CD4-positive, alpha-beta T cell treated with Interleukin-15 for 1 hour (primary cell): ENCODE measurements at regions not wholly inside any gene's neighbourhood (a gene's known extent, or its start where the extent isn't known, plus 50 kb on each side); places are given as distances from the start of the nearest gene placed in this dataset.
"Not testable (repeated sequence)": the region's sequence is repeated elsewhere in the genome, so short reads cannot be mapped to it uniquely, and the experiment has no call there.

Experiments
- DNase-seq: peaks from one replicate; pipeline ENCODE4 v3.0.0-alpha.2; 2020

DNA sequence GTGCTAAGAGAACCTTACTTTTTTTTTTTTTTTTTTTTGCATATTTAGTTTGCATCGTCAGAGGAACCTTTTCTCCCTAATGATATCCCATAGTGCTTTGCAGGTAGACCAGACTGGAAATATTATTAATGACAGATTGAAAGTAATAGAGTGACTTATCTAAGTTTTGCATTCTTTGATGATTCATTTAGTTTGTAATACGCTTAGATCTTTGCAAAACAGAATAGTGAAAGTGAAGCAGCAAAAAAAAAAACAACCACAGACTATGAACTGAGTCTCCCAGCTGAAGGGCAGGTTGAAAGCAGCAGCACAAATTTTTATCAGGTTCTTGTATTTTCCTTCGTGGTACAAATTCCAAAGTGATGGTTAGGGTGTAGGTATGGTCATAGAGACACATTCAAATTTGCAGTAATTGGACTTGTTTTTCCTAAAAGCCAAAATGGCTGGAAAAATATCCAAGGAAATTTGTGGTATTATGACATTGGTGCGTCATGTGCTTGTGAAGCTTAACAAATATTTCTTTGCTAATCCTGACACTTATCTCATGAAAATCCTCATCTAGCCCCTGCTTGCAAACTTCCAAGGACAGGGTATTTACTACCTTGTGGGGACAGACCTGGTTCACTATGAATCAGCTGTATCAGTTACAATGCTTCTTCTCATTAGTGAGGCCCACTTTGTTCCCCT, 81.8 kb upstream of the CREB5 start:
- DNase-seq = no peak

DNA sequence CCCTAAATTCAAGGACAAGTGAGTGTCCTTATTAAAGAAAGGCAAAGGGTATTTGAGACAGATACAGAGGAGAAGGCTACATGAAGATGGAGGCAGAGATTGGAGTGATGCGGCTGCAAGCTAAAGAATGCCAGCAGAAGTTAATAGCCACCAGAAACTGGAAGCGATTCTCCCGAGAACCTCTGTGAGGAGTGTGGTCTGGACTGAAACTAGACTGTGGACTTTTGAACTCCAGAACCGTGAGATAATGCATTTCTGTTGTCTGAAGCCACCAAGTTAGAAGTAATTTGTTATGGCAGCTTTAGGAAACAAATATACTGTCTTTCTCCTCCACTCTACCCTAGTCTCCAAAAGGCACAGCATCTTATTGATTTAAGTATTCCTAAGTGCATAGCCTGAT, 80.3 kb upstream of the CREB5 start:
- DNase-seq = no peak

DNA sequence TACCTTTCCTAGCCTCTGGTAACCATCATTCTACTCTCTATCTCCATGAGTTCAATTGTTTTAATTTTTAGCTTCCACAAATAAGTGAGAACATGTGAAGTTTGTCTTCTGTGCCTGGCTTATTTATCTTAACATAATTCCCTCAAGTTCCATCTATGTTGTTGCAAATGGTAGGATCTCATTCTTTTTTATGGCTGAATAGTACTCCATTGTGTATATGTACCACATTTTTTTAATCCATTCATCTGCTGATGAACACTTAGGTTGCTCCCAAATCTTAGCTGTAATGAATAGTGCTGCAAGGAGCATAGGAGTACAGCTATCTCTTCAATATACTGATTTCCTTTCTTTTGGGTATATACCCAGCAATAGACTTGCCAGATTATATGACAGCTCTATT, 78.8 kb upstream of the CREB5 start:
- DNase-seq = not testable (repeated sequence)

DNA sequence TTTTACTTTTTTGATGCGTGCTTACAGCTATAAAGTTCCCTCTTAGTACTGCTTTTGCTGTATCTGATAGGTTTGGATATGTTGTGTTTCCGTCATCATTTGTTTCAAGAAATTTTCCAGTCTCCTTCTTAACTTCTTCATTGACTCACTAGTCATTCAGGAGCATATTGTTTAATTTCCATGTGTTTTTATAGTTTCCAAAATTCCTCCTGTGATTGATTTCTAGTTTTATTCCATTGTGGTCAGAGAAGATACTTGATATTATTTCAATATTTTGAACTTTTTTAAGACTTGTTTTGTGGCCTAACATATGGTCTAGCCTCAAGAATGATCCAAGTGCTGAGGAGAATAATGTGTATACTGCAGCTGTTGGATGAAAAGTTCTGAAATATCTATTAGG, 75.5 kb upstream of the CREB5 start:
- DNase-seq = no peak

DNA sequence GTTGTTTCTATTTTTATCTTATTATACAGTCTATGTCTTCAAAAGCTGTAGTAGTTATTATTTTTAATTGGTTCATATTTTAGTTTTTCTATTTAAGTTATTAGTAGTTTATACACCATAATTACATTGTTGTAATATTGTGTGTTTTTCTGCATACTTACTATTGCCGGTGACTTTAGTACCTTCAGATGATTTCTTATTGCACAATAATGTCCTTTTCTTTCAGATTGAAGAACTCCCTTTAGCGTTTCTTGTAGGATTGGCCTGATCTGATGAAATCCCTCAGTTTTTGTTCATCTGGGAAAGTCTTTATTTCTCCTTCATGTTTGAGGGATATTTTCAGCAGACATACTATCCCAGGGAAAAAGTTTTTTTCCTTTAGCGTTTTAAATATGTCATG, 74.3 kb upstream of the CREB5 start:
- no peak for DNase-seq

DNA sequence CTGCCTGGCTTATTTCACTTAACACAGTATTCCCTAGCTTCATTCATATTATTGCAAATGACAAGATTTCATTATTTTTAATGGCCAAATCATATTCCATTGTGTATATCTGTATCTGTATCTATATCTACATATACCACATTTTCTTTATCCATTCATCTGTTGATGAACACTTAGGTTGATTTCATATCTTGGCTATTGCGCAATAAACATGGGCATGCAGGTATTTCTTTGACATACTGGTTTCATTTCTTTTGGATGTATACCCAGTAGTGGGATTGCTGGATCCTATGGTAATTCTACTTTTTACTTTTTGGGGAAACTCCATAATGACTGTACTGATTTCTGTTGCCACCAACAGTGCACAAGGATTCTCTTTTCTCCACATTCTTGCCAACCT, 68.9 kb upstream of the CREB5 start:
- no peak for DNase-seq

DNA sequence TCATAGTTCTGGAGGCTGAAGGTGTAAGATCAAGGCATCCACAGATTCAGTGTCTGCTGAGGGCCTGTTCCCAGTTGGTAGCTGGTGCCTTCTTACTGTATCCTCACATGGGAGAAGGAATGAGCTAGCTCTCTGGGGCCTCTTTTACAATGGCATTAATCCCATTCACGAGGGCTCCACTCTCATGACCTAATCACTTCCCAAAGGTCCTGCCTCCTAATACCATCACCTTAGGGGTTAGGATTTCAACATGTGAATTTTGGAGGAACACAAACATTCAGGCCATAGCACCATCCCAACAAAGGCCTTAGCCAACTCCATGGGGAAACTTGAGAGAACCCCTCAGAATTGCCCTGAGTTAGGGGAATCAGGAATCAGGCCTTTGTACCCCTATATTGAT, 66.1 kb upstream of the CREB5 start:
- no peak for DNase-seq

DNA sequence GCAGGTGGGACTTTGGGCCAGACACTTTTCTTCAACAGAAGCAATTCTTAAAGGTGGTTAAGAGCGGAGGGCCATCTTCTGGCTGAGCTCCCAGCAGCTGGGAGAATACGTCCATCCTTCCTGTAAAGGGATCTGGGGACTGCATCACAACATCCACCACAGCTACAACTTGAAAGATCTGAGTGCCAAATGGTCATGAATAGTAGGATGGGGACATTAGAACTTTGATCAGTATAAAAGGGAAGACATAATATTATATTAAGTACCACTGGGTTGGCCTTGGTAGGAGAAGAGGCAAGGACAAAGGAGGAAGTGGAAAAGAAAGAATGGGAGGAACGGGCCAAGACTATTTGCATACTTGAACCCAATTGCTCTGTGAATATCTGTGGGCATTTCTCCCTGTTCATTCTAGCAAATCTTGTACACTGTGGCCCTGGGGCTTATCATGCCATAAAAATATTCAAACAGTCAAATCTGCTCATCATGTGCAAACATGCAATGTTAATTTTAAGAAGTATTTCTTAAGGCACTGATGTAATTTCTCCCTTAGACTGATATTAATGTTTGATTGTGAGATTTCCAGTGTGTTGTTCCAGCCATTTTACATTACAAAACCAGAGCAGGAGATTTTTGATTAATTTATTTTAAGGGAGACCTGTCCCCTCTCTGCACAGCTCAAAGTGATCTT, 65.5 kb upstream of the CREB5 start:
- DNase-seq = no peak

DNA sequence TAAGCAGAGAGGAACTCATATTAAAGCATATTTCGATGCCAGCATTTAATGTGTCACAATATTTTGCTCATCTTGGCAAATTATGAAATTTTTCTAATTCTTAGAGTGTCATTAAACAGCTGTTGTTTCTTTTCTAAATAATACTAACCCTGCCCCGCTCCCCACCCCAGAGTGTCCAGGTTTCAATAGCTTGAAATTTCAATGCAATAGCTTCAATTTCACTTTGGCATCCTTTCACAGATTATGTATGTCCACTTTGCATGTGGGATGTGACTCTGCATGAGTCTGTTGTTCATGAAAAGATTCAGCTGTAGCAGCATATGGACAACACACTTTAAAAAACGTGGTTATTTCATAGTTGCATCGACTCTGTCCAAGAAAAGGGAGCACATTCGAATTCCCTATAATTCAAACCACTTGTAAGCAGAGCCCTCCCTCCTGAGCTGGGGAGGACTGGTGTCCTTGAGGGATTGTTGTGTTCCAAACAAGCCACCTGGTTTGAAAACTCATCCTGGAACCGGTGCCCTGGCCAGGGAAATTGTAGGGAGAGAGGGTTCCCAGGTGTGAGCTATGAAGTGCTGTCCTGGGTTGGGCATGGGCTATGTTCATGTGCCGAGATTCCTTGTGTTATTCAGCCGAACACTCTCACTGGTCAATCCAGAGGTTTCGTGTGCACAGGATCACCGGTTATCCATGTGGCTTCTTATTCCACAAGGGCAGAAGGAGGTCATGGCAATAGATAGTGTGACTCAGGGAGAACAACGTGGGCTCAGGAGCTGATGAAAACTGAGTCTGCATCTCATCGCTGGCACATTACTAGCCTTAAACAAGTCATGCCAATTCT, 64.6 kb upstream of the CREB5 start:
- no peak for DNase-seq

DNA sequence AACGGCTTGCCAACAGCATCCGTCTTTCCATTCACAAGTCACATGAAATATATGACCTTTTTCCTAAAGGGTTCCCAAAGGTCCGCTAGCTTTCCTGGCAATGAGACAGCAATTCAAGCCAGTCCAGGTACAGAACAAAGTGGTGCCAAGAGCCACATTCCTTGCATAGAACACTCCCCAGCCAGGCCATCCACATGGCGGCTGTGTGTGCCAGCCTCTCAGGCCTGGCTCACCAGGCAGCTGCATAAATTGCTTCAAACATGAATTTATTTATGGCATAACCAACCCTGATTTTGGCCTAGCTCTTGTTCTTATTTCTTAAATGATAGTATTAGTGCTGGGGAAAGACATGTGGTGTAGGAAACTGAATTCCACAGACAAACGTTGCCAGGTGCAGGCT, 63.7 kb upstream of the CREB5 start:
- DNase-seq = no peak

DNA sequence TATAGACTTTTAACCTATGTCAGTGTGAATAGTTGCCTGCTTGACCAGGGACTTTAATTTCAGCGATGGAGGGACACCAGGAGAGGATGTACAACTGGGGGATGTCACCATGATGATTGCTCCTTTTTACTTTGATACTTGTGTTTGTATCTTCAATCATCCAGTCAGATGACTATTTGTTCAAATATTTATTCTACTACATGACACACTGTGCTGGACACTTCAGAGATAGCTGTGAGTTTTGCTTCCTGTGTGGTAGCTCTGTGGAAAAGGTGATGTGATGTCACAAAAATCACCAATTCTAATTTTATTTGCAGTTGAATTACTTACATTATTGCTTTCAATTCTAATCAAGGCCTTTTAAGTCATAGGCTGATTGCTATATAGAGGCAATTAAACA, 62.7 kb upstream of the CREB5 start:
- DNase-seq = no peak

DNA sequence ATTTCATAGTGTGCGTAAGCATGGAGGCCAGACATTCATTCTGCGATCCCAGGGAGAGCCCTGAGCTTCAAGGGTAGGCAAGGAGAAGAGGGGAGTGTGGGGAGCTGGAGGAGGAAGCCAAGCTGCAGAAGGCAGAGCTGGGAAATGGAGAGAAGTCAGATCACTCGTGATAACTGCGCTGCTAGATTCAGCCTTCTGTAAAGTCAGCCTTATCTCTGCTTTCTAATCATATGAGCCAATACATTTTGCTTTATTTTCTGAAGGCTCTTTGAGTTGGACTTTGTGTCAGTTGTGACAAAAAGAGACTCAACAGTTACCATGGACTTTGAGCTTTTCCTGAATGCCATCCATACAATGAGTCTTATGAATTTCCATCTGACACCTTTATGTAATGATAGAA, 61.7 kb upstream of the CREB5 start:
- no peak for DNase-seq

DNA sequence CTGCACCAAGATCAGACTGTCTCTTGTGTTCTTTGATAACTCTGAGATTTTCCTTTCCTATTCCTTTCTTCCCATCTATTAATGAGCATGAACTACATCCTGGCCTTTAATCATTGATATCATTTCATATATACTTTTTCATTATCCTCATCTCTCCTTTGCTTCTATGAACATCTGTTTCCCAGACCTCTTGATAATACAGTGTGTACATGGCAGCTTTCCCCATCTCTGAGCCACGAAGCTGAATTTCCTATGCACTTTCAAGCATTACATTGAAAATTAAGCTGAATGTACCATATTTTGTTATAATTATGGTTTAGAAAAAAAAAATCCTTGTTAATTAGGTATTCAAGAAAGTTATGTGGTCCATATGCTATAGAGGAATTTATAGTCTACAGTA, 60.9 kb upstream of the CREB5 start:
- DNase-seq = no peak

DNA sequence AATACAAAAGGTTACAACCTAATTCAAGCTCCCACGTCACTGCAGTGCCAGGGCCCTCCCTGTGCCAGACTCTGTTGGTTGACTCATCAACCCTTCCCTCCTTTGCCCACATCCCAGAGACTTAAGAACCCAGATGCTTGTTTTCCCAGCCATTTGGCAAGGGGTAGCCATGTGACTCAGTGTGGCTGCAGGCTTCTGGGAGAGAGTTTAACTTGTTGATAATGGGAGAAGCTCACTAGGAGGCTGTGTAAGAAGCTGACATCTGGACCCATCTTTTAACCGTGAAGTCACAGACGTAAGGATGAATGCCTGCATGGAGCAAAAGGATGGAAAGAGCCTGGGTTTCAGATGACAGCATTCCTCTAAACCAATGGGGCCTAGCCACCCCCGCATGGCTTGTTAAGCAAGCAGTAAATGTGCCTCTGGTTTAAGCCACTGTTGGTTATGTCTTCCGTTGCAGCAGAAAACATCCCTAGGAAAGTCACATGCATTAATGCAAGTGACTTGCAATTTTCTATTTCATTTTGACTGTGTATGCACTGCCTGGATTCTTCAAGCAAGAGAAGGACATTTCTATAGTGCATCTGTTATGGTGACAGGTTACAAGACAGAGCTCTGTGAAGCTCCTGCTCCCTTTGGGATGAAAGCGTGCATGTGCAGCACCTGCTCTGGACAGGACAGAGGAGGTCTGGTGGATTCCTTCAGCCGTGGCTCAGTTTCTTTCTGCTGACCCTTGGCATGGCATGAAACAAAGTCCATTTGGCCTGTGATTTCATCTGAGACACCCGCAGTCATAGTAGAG, 57.5 kb upstream of the CREB5 start:
- no peak for DNase-seq

DNA sequence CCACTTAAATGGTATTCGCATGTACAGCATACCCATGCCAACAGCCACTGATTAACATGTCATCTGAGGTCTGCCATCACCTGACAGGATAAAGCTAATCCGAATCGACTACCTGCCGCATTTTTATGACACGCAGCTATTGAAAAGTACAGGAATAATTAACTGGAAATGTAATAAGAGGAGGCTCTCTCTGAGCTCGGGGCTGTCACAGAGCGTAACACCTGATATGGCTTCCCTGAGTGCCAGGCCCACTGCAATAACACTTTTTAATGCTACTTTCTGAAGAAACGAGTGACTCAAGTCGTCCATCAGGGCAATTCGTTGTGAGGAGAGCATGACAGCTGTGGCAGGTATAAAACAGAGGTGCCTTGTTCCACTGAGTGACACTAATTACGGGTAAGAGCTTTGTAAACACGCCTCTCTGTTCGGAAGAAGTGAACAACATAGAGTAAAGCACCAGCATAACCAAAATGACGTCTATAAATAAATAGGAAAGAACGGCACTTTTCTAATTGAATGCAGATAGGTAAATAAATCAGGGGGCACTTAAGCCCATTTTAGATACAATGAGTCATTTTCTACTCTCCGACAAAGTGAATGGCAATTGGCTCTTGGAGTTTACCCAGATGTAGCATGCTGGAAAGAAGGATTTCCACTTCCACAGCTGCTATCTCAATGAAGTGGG, 56.5 kb upstream of the CREB5 start:
- DNase-seq = no peak

DNA sequence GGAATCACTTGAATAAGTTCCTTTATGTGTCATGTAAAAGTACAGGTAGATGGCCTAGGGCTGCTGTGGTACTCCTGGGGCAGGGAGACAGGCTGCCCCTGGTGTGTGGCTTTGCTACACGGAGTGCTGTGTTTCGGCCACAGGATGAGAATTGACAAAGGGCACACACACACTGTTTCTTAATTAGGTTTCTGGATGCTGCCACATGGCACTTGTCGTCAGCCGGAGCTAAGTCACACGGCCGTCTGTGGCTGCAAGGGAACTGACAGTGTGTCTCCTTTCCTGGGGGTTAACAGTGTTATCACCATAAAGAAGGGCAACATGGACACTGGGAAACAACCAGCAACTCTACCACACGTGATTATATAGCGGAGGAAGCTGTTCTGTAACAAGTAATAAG, 55.7 kb upstream of the CREB5 start:
- DNase-seq = no peak

DNA sequence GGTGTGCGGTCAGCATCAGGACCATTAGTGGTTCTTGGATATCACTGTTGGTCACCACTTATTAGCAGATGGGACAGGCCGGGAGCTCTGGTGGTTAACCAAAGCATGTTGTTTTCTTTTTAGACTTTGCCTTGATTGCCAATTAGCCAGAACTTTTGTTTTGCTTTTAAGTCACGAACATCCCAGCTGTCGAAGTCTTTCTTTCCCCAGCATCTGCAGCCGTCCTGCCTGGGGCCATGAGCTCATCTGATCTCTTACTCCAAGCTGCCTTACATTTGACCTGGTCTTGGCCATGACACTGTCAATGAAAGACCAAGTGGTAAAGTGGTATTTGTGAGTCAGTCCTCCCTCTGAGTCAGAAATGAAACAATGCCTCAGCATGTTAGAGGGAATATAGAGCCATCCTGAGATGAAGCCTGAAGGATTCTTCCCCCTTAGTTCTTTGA, 53.9 kb upstream of the CREB5 start:
- DNase-seq = no peak

DNA sequence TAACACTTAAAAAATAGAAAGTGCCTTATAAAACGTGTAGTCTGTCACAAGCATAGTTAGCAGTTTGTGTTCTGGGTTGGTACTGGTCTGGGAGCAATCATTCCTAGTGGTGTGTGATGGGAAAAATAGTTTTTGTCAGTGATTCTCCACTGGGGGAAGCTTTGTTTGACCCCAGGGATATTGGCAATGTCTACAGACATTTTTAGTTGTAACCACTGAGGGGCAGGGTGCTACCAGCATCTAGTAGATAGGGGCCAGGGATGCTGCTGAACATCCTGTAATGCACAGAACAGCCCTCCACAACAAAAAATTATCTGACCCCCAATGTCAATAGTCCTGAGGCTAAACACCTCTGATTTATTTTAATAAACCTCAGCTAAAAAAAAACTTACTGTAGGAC, 51.6 kb upstream of the CREB5 start:
- no peak for DNase-seq

DNA sequence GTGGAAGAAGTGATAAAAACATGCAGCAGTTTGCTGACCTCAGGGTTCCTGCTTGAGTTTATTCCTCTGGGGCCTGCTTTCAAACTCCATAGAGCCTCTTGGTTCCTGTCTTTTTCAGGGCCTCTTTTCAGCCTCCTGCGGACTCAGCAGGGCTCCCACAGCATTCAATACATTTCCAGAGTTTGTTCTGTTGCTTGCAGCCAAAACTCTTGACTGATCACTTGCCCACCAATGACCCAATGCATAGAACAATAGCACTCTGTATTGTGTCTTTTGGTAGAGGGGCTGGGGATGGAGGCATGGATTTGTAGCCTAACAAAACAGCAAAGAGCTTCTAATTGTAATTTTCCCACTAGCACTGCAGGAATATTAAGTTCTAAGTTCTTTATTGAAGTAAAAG, 50.8 kb upstream of the CREB5 start:
- DNase-seq = no peak

DNA sequence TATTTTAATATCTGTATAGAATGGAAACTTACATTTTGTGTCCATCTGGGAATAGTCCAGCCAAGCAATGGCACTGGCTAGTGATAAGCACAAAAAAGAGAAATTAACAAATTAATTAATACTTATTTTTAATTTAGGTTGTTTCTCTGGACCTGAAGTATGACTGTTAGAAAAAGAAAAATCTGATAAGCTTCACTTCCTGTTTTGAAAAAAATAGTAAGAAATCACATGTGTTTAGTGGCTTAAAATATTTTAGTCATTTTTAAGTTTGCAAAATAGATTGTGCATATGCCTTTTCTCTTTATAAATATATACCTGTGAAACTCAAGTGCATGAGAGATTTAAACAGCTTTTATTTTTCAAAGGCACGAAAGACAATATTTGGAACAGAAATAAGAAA, 50.1 kb upstream of the CREB5 start:
- DNase-seq = no peak
